Stimulated activated effector memory CD8-positive, alpha-beta T cell treated with anti-CD3 and anti-CD28 coated beads, Interleukin-12 subunit alpha, Interleukin-12 subunit beta, amount 100 ng/mL, for 72 hours (primary cell): ENCODE measurements at regions not wholly inside any gene's neighbourhood (a gene's known extent, or its start where the extent isn't known, plus 50 kb on each side); places are given as distances from the start of the nearest gene placed in this dataset.
"Not testable (repeated sequence)": the region's sequence is repeated elsewhere in the genome, so short reads cannot be mapped to it uniquely, and the experiment has no call there.

Experiments
- ATAC-seq: fragments of 150-1000 bp; cut with Tn5 transposase; 2 replicates; pipeline ENCODE4 v1.10.0; 2021
- DNase-seq, 2 donors: peaks; one replicate each; pipeline ENCODE4 v3.0.0; 2021 to 2022; ENCODE audit warnings: low spot score in 2 of 2
- H3K27ac Mint-ChIP-seq: one replicate; pipeline ENCODE4 v1.8.0; 2022; ENCODE audit warnings: mild to moderate bottlenecking, mixed read lengths
- H3K36me3 Mint-ChIP-seq: one replicate; pipeline ENCODE4 v1.8.0; 2022; ENCODE audit warnings: mild to moderate bottlenecking, mixed read lengths
- H3K4me1 Mint-ChIP-seq: one replicate; pipeline ENCODE4 v1.8.0; 2022; ENCODE audit warnings: mixed read lengths
- H3K4me3 Mint-ChIP-seq: one replicate; pipeline ENCODE4 v1.8.0; 2022; ENCODE audit warnings: mild to moderate bottlenecking, mixed read lengths
- H3K9me3 Mint-ChIP-seq: one replicate; pipeline ENCODE4 v1.8.0; 2022; ENCODE audit warnings: mixed read lengths

- no peak for ATAC-seq
- H3K4me3 Mint-ChIP-seq, result no peak overlapping the region
- no peaks in the 10 kb centered on the region for H3K4me1 Mint-ChIP-seq
- peaks cover 7% of the 10 kb centered on the region for H3K9me3 Mint-ChIP-seq
- DNase-seq, result no peak
- H3K36me3 Mint-ChIP-seq, result no peaks in the 10 kb centered on the region
- no peak overlapping the region for H3K27ac Mint-ChIP-seq
Observed at GRCh38 chr6:9890893-9891292, 524.0 kb downstream of the TFAP2A start.

GRCh38 chr6:9890469-9890868, 524.4 kb downstream of the TFAP2A start:
- Mint-ChIP-seq H3K36me3 (no peaks in the 10 kb centered on the region), H3K9me3 (peaks cover 7% of the 10 kb centered on the region), H3K4me3 (no peak overlapping the region), H3K27ac (no peak overlapping the region), H3K4me1 (no peaks in the 10 kb centered on the region)
- ATAC-seq, result no peak
- DNase-seq, result no peak

DNA sequence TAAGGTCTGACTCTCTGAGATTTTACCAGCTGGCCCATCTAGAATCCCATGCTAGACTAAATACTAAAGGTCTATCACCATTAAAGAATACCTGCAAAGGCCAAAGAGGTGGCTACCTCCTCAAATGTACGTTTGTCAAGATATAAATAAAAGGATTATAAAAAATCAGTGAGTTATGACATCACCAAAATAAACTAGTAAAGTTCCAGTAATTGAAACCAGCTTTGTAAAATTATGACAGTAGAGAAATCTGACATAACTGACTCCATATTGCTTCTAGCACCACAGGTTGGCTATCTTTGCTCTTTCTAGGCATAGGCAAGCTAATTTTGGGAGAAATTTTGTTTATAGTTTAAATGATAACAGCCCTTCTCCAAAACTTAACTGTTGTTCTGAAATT, 536.3 kb downstream of the TFAP2A start:
- DNase-seq, result no peak
- peaks cover 12% of the 10 kb centered on the region for H3K9me3 Mint-ChIP-seq
- H3K4me1 Mint-ChIP-seq, result no peaks in the 10 kb centered on the region
- no peak overlapping the region for H3K27ac Mint-ChIP-seq
- no peak overlapping the region for H3K4me3 Mint-ChIP-seq
- no peak for ATAC-seq
- no peaks in the 10 kb centered on the region for H3K36me3 Mint-ChIP-seq

DNA sequence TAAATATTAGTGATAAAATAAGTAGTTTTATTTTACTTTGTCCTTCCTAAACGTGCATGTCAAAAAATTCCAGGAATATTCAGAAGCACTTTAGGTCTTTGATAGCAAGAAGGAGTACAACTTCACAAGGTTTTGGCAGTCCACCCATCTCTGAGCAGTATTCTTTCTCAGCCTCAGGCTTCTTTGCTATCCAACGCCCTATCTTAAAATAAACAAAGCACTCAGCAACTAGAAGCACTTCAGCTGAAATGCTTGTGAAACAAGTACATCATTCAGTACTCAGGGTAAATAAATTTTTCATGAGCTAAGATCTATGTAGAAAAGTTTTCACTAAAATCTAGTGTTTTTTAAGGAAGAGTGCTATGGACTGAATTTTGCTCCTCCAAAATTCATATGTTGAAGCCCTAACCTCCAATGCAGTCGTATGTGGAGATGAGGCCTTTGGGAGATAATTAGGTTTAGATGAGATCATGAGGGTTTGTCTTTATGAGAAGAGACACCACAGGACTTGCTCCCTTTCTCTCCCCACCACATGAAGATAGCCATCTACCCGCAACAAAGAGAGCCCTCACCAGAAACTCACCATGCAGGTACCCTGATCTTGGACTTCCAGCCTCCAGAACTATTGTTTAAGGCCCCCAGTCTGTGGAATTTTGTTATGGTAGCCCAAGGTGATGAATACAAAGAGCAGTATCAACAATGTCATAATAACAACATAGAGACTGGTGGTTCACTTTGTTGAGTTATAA, 539.1 kb downstream of the TFAP2A start:
- Mint-ChIP-seq H3K27ac (no peak overlapping the region), H3K4me1 (no peaks in the 10 kb centered on the region), H3K36me3 (no peaks in the 10 kb centered on the region), H3K4me3 (no peak overlapping the region), H3K9me3 (peaks cover 12% of the 10 kb centered on the region)
- DNase-seq (no peak), ATAC-seq (no peak)

- no peak for DNase-seq
- ATAC-seq, result no peak
- Mint-ChIP-seq H3K27ac (no peak overlapping the region), H3K36me3 (no peaks in the 10 kb centered on the region), H3K4me3 (no peak overlapping the region), H3K4me1 (no peaks in the 10 kb centered on the region), H3K9me3 (peaks cover 27% of the 10 kb centered on the region)
Observed at GRCh38 chr6:9862603-9863167, 552.2 kb downstream of the TFAP2A start.

GRCh38 chr6:9851541-9852380, 563.1 kb downstream of the TFAP2A start:
- no peaks in the 10 kb centered on the region for H3K36me3 Mint-ChIP-seq
- peak; percentile 34 for ATAC-seq
- peaks cover 29% of the 10 kb centered on the region for H3K9me3 Mint-ChIP-seq
- no peak overlapping the region for H3K4me3 Mint-ChIP-seq
- H3K4me1 Mint-ChIP-seq, result no peaks in the 10 kb centered on the region
- no peak for DNase-seq
- no peak overlapping the region for H3K27ac Mint-ChIP-seq

DNA sequence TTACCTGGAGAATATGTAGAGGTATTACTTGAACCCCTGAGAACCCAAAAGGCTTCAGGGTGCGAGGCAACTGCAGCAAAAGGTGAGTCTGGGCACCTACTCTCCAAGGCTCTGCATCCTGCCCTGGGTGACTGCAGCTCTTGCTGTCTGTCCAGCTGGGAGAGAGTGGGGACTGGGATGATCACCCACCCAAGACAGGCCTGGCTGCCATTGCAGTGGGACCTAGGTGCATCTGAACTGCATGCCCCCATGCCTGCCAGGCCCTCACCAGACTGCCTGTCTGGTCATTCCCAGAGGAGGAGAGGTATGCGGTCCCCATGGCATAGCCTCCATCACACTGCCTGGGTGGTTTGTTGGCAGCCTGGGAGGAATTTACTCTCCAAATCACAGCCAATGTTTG, 563.9 kb downstream of the TFAP2A start:
- DNase-seq (no peak), ATAC-seq (no peak)
- Mint-ChIP-seq H3K27ac (no peak overlapping the region), H3K4me1 (no peaks in the 10 kb centered on the region), H3K4me3 (no peak overlapping the region), H3K9me3 (peaks cover 31% of the 10 kb centered on the region), H3K36me3 (no peaks in the 10 kb centered on the region)

GRCh38 chr6:9848094-9848493, 566.8 kb downstream of the TFAP2A start:
- H3K4me1 Mint-ChIP-seq, result no peaks in the 10 kb centered on the region
- no peak overlapping the region for H3K27ac Mint-ChIP-seq
- peaks cover 27% of the 10 kb centered on the region for H3K9me3 Mint-ChIP-seq
- DNase-seq (no peak), ATAC-seq (peak; percentile 78)
- H3K4me3 Mint-ChIP-seq, result no peak overlapping the region
- no peaks in the 10 kb centered on the region for H3K36me3 Mint-ChIP-seq

GRCh38 chr6:9841886-9842725, 572.8 kb downstream of the TFAP2A start:
- ATAC-seq (no peak), DNase-seq (no peak)
- Mint-ChIP-seq H3K27ac (no peak overlapping the region), H3K9me3 (peaks cover 15% of the 10 kb centered on the region), H3K4me1 (no peaks in the 10 kb centered on the region), H3K4me3 (no peak overlapping the region), H3K36me3 (no peaks in the 10 kb centered on the region)

DNA sequence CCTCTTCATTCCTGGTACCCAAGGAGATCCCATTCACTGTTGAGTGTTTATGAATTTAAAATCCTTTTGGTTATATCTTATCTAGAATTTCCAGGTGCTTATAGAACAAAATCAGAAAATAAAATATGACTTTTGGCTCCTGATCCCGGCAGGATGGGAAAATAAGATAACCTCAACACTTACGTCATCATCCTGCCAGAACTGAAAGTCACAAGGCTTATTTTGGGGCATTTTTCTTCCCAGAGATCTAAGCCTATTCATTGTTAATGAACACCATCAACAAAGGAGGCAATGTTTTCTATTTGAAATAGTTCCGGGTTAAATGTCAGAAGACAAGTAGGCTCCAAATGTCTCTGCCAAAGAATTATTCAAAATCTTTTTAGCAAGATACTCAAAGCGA, 580.6 kb downstream of the TFAP2A start:
- Mint-ChIP-seq H3K36me3 (no peaks in the 10 kb centered on the region), H3K4me1 (no peaks in the 10 kb centered on the region), H3K4me3 (no peak overlapping the region), H3K9me3 (peaks cover 7% of the 10 kb centered on the region), H3K27ac (no peak overlapping the region)
- DNase-seq (no peak), ATAC-seq (no peak)

DNA sequence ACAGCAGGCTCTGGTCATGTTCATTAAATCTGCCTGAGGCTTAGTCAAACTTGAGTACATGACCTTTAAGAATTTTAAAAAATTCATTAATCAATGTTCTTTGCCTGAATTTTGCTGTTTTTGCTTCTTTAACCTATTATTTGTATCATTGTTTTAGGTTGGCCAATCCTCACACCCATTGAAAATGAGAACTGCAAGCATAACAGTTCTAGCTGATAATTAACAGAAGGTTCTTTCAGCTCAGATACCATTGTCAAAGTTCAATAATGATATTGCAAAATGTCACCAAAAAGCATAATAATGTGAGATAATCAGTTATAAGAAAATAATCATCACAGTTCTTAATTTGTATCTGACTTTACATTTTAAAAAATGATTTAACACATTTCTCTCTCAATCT, 583.1 kb downstream of the TFAP2A start:
- no peaks in the 10 kb centered on the region for H3K36me3 Mint-ChIP-seq
- no peak for DNase-seq
- H3K4me1 Mint-ChIP-seq, result no peaks in the 10 kb centered on the region
- H3K4me3 Mint-ChIP-seq, result no peak overlapping the region
- peaks cover 5% of the 10 kb centered on the region for H3K9me3 Mint-ChIP-seq
- no peak overlapping the region for H3K27ac Mint-ChIP-seq
- ATAC-seq, result no peak

- Mint-ChIP-seq H3K4me3 (no peak overlapping the region), H3K27ac (no peak overlapping the region), H3K36me3 (no peaks in the 10 kb centered on the region), H3K9me3 (peaks cover 2% of the 10 kb centered on the region), H3K4me1 (no peaks in the 10 kb centered on the region)
- ATAC-seq, result no peak
- no peak for DNase-seq
Observed at GRCh38 chr6:9830808-9831207, 584.1 kb downstream of the TFAP2A start.

DNA sequence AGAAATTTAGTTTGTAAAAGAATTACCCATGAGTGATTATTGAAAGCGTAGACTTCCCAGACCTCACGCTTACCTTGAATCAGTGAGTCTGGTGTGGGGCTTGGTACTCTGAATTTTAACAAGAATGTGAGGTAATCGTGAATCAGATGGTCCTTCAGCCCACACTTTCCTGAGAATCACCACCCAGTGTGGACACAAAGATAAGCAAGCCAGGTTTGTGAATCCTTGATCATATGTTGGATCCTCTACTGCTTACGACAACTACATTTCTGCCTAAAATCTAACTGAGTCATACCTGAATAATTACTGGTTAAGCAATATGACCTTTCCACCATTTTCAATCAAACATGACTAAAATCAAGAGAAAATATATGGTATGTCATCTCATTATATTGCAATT, 589.3 kb downstream of the TFAP2A start:
- Mint-ChIP-seq H3K36me3 (no peaks in the 10 kb centered on the region), H3K9me3 (peaks cover 11% of the 10 kb centered on the region), H3K4me1 (no peaks in the 10 kb centered on the region), H3K4me3 (no peak overlapping the region), H3K27ac (no peak overlapping the region)
- DNase-seq (no peak), ATAC-seq (peak; percentile 49)

- H3K27ac Mint-ChIP-seq, H3K9me3 Mint-ChIP-seq, DNase-seq, H3K36me3 Mint-ChIP-seq, H3K4me3 Mint-ChIP-seq, H3K4me1 Mint-ChIP-seq, ATAC-seq: not testable (repeated sequence)
Observed at GRCh38 chr6:9810727-9811126, 604.1 kb downstream of the TFAP2A start.

DNA sequence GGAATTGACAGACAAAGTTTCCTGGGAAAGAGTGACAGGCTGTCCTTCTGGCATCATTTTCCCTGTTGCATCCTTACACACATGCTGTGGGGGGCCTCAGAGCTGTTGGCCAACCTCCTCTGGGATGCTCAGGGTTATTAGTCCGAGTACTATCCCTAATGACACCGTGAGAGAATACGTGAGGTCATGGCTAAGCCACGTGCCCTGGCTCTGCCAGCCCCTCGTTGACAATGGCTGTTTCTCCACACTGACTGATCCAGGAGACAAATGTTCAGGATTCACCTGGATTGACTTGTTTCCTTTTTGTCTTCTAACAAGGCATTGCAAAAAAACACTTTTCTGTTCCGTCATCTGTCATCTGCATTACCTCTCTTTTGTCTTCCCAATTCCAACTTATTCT, 604.6 kb downstream of the TFAP2A start:
- ATAC-seq, result no peak
- Mint-ChIP-seq H3K27ac (no peak overlapping the region), H3K9me3 (peaks cover 11% of the 10 kb centered on the region), H3K4me3 (no peak overlapping the region), H3K4me1 (no peaks in the 10 kb centered on the region), H3K36me3 (no peaks in the 10 kb centered on the region)
- no peak for DNase-seq
